Activated naive CD8-positive, alpha-beta T cell treated with anti-CD3 and anti-CD28 coated beads, Interleukin-2, amount 50 U/mL, for 24 hours (primary cell): ENCODE measurements at regions not wholly inside any gene's neighbourhood (a gene's known extent, or its start where the extent isn't known, plus 50 kb on each side); places are given as distances from the start of the nearest gene placed in this dataset.
A peak's percentile ranks its signal among the peaks of the same experiment; 100 is the strongest.

ENCODE experiments used
- ATAC-seq: fragments of 150-1000 bp; cut with Tn5 transposase; one replicate; pipeline ENCODE4 v1.10.0; 2021
- DNase-seq: peaks from one replicate; pipeline ENCODE4 v3.0.0; 2021
- H3K27ac Mint-ChIP-seq: one replicate; pipeline ENCODE4 v1.8.0; 2021; ENCODE audit warnings: mild to moderate bottlenecking, mixed read lengths
- H3K27me3 Mint-ChIP-seq: one replicate; pipeline ENCODE4 v1.8.0; 2021; ENCODE audit warnings: mixed read lengths
- H3K36me3 Mint-ChIP-seq: one replicate; pipeline ENCODE4 v1.8.0; 2021; ENCODE audit warnings: low read depth, mixed read lengths
- H3K4me1 Mint-ChIP-seq: one replicate; pipeline ENCODE4 v1.8.0; 2021; ENCODE audit warnings: mixed read lengths
- H3K4me3 Mint-ChIP-seq: one replicate; pipeline ENCODE4 v1.8.0; 2021; ENCODE audit warnings: mild to moderate bottlenecking, moderate library complexity, mixed read lengths
- H3K9me3 Mint-ChIP-seq: one replicate; pipeline ENCODE4 v1.8.0; 2021; ENCODE audit warnings: mixed read lengths

- H3K36me3 Mint-ChIP-seq, result no peaks in the 10 kb centered on the region
- no peak overlapping the region for H3K4me3 Mint-ChIP-seq
- no peak overlapping the region for H3K27ac Mint-ChIP-seq
- H3K9me3 Mint-ChIP-seq, result no peaks in the 10 kb centered on the region
- peaks cover 4% of the 10 kb centered on the region for H3K4me1 Mint-ChIP-seq
- ATAC-seq (peak; percentile 73), DNase-seq (peak; percentile 48)
- peaks cover 4% of the 10 kb centered on the region for H3K27me3 Mint-ChIP-seq
These were observed 127.9 kb downstream of the ST8SIA2 start for GRCh38 chr15:92521624-92522008.

- DNase-seq (no peak), ATAC-seq (no peak)
- H3K27me3 Mint-ChIP-seq, result peaks cover 4% of the 10 kb centered on the region
- no peak overlapping the region for H3K4me3 Mint-ChIP-seq
- no peak overlapping the region for H3K27ac Mint-ChIP-seq
- peaks cover 4% of the 10 kb centered on the region for H3K4me1 Mint-ChIP-seq
- no peaks in the 10 kb centered on the region for H3K9me3 Mint-ChIP-seq
- H3K36me3 Mint-ChIP-seq, result no peaks in the 10 kb centered on the region
These were observed 127.4 kb downstream of the ST8SIA2 start for GRCh38 chr15:92520914-92521623.

GRCh38 chr15:92519709-92520108, 126.0 kb downstream of the ST8SIA2 start:
- ATAC-seq, result no peak
- no peaks in the 10 kb centered on the region for H3K27me3 Mint-ChIP-seq
- no peak overlapping the region for H3K27ac Mint-ChIP-seq

More at GRCh38 chr15:92519709-92520108, 126.0 kb downstream of the ST8SIA2 start:
- Mint-ChIP-seq H3K4me1 (peaks cover 4% of the 10 kb centered on the region), H3K4me3 (no peak overlapping the region), H3K9me3 (no peaks in the 10 kb centered on the region), H3K36me3 (no peaks in the 10 kb centered on the region)
- DNase-seq, result no peak
